C4-2B (cell line): ENCODE measurements at regions not wholly inside any gene's neighbourhood (a gene's known extent, or its start where the extent isn't known, plus 50 kb on each side); places are given as distances from the start of the nearest gene placed in this dataset.

Experiments
- H3K27ac ChIP-seq: fragments of 450-650 bp; 2 replicates; pipeline ENCODE4 v1.5.1; 2017
- CTCF ChIP-seq: fragments of 450-650 bp; conservative IDR thresholded peaks from 2 replicates; pipeline ENCODE4 v1.5.1; 2017; ENCODE audit warnings: mild to moderate bottlenecking
- ZFX ChIP-seq: fragments of 450-650 bp; IDR thresholded peaks from 2 replicates; pipeline ENCODE4 v1.6.1; 2017

GRCh38 chr16:87185308-87185707 lies 131.9 kb downstream of the C16orf95 start:
- H3K27ac ChIP-seq: no peak overlapping the region
- TF ChIP-seq CTCF (no peak; the same call in 1 of the 2 replicates), ZFX (no peak)

GRCh38 chr16:87185983-87186382 lies 131.2 kb downstream of the C16orf95 start:
- H3K27ac ChIP-seq: no peak overlapping the region
- no peak for TF ChIP-seq CTCF
- no peak for TF ChIP-seq ZFX

DNA sequence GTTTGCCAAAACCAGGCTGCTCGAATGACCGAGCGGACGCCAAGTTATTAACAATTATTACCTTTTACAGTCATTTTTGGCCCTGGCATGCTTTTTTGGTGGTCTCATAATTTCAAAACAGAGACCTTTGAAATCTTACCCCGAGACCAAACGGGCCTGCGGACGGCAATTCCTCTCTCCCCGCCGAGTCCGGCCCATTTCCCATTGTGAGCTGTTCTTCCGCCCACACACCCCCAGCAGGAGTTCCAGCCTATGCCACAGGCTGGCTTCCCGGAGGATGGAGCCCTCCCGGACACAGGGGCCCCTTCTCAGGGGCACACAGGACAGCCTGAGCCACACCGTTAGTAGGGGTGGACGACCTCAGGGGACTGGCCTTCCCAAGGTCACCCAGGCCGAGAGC lies 130.7 kb downstream of the C16orf95 start:
- TF ChIP-seq ZFX (no peak), CTCF (no peak)
- no peak overlapping the region for H3K27ac ChIP-seq

- H3K27ac ChIP-seq: no peak overlapping the region
- no peak for TF ChIP-seq ZFX
Measured at GRCh38 chr16:87186876-87187533, 130.2 kb downstream of the C16orf95 start.

GRCh38 chr16:87188104-87188503 lies 129.1 kb downstream of the C16orf95 start:
- TF ChIP-seq ZFX (no peak), CTCF (no peak)
- no peak overlapping the region for H3K27ac ChIP-seq

DNA sequence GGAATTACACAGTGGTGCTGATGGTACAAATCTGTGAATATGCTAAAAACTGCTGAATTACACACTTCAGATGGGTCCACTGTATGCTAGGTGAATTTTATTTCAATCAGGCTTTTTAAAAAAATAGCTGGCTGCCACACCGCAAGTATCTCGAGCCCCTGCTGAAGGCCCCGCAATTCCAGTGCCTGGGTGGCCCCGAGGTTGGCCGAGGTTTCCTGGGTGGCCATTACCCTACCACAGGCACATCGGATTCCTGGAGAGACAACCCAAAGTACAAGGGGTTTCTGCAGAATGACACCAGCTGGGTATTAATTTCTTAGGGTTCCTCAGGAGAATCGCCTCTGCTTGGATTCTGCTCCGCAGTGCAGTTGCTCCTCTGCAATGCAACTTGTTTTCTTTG lies 127.8 kb downstream of the C16orf95 start:
- H3K27ac ChIP-seq: no peak overlapping the region
- TF ChIP-seq ZFX (no peak), CTCF (no peak)

DNA sequence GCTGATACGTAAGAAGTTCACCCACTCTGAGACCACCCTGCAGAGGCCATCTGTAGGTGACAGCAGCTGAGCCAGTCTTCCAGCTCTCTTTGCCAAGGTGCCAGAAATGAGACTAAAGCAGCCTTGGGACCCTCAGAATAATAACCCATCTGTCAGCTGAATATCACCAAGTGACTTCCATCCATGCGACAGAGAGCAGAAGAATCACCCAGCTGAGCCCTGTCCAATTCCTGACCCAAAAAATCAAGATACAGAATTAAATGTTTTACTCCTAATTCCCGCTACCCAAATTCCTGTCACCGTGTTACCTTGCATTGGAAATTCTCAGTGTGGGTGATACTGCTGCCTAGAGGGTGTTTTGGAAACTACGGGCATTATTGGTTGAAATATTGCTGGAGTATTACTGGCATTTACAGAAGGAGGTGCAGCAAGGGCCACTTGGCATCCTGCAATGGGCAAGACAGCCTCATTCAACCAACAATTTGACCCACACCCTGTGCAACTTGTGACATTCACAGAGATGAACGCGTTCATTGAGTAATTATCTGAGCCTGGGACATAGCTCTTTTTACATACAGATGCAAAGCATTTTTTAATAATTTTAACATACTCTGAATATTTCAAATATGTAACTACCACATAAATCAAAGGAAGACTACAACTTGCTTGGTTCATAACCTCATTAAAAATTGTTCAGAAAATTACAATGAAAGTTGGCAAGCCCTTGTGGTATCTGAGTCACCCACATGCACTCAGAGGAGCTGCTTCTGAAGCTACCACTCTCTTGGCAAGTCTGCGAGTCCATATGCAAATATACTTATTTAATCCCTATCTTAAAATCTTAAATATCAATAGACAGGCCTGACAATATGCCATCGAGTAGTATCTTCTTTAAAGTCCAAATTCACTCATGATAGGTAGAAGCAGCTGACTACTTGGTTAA lies 126.6 kb downstream of the C16orf95 start:
- TF ChIP-seq ZFX (no peak), CTCF (peak; percentile 31)

More for the DNA sequence above, 126.6 kb downstream of the C16orf95 start:
- H3K27ac ChIP-seq: no peak overlapping the region
